ENCODE measurements at regions not wholly inside any gene's neighbourhood (a gene's known extent, or its start where the extent isn't known, plus 50 kb on each side); places are given as distances from the start of the nearest gene placed in this dataset.

GRCh38 chr17:71247441-71248015 lies 873.3 kb upstream of the SOX9 start:
- TF ChIP-seq CTCF (IDR thresholded peaks at IDR 0.05) (no peak), EP300 (IDR thresholded peaks at IDR 0.05) (no peak)

All from ovary (tissue), 3 donors.